ENCODE measurements at regions not wholly inside any gene's neighbourhood (a gene's known extent, or its start where the extent isn't known, plus 50 kb on each side); places are given as distances from the start of the nearest gene placed in this dataset.

DNA sequence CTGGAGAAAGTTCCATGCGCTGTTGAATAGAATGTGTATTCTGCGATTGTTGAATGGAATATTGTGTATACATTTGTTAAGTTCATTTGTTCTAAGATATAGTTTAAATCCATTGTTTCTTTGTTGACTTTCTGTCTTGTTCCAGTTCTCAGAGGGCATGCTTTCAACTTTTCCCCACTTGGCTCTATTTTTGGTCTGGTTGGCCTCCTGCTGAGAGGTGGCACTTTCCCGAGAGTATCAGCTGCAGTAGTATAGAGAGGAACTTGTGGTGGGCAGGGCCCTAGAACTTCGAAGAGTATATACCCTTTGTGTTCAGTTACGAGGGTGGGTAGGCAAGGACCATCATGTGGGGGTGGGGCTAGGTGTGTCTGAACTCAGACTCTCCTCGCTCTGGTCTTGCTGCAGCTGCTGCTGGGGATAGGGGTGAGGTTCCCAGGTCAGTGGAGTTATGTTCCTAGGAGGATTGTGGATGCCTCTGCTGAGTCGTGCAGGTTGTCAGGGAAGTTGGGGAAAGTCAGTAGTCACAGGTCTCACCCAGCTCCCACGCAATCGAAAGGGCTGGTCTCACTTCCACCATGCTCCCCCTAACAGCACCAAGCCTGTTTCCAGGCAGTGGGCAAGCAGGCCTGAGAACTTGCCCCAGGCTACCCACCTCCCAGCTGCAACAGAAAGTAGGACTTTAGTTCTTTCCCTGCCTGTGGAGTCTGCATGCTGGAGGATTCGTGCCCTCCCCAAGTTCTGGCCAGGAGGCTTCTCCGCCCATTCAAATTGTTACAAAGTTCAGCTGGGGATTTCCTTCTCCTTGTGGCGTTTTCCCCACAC is 118.9 kb upstream of the SSTR4 start:
- DNase-seq (ENCODE audit: low spot score): no peak

DNA sequence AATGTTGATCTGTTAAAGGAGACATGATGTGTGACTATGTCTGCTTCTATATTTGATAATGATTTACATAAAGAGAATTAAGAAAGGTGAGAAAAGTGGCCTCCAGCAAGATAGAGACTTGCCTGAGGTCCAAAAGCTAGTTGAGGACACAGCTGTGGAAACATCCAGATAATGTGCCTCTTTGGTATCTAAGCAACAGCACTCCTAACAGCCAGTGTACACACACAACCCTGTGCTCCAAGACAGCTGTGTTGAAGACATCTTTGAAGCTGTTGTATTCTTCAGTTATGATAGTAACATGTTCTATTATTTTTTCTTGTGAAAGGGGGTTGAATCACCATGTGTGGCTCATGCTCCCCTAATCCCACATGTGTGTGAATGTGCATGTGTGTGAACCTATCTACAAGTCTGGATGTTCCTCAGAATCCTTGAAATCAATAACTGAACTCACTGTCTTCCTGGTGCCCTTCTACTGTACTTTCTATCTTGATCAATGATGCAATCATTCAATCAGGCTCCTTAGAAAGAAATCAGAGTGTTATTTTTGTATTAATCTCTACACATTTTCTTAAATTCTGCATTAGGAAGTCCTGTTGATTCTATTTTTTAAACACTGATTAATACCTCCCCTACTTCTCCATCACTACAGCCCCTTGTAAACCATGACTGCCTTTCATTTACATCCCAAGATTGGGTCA is 116.7 kb upstream of the SSTR4 start:
- no peak for DNase-seq (ENCODE audit: low spot score)

DNA sequence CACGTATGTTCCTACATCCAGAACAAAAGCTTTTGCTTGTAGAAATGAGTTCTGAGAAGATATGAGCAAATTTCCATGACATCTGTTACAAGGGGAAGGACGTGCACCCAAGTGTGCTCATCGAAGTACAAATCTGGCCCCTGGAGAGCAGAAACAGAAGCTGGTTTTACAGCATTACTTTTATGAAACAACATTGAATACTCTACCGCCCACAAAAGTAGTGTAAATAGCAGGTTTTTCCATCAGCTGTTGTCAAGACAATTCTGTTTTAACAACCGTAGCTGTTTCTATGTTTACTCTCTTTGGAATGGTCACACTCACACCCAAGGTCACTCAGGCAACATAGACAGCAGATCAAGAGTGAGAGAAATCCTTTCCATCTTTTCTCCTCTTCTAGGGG is 114.2 kb upstream of the SSTR4 start:
- no peak for DNase-seq (ENCODE audit: low spot score)

DNA sequence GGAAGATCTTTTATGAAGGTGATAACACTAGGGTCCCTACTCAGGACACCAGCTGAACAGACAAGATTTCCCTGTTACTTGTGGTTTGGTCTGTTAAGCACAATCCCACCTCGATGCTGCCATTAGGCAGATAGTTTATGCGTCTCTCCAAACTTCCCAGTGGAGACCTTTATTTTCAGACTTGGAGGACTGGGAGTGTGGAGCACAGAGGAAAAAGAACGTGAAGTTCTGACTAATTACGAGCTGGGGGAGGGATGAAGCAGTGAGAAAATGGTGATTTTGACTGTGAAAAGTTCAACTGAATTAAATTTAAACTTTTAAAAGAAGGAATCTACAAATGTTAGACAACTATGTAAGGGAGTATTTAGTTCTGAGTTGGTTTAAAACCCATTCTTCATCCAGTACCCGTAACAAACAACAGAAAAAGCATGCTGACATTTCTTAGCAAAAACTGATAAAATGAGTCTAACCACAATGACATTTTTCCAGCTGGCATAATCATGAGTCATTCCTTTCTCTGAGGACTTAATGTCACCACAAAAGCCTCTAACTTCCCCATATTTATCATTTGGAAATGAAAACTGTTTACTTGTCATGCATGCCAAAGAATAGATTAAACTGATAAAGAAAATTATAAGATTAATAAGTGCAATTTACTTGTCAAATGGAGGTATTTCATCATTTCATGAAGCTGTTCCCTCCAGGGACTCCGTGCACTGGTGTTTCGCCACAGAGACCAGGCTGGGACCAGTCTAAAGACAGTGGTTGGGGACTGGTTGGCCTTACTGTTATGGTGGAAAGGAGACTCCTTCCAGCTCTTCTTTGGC is 113.3 kb upstream of the SSTR4 start:
- DNase-seq (ENCODE audit: low spot score): no peak

DNA sequence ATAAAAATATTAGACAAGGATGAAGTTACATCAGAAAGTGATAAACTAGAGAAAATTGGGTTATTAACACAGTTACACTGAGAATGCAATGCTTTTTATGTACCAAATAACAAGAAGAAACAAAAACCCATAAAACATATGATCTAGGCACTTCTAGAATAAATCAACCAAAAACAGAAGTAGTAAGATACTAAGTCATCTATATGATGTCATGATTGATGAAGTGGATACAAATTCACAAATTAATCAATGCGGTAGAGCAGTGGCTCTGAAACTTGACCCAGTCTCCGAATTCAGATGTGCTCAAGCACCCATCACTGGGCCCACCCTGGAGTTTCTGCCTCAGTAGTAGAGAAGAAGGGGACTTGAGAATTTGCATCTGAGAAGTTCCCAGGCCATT is 112.1 kb upstream of the SSTR4 start:
- no peak for DNase-seq (ENCODE audit: low spot score)

DNA sequence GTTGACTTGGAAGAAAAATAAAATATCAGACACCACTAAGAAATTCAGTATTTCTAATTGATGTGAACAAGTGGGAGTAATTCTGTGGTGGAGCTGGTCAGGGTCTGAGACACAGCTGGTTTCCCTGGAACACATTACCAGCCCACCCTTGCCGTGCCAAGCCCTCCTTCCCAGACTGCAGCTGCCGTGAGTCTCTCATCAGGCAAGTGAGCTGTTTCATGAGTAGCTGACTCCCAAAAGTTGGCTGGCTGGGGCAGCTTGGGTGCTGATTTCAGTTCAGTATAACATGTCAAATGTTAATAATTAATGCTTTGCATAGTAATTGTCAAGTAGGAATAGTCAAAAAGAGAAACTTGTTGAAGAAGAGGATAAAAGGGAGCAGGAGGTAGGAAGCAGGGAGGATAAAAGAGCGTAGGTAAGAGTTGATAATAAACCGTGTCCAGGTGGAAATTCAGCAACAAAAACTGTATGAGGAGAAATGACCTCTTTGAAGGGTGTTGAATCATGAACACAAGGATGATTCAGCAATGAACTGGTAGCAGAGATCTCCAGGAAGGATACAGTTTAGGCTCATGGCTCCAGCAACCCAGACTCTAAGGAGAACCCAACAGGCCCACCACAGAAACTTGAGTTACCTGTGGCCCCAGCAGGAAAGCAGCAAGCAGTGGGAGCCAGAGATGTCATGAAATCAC is 110.9 kb upstream of the SSTR4 start:
- no peak for DNase-seq (ENCODE audit: low spot score)

DNA sequence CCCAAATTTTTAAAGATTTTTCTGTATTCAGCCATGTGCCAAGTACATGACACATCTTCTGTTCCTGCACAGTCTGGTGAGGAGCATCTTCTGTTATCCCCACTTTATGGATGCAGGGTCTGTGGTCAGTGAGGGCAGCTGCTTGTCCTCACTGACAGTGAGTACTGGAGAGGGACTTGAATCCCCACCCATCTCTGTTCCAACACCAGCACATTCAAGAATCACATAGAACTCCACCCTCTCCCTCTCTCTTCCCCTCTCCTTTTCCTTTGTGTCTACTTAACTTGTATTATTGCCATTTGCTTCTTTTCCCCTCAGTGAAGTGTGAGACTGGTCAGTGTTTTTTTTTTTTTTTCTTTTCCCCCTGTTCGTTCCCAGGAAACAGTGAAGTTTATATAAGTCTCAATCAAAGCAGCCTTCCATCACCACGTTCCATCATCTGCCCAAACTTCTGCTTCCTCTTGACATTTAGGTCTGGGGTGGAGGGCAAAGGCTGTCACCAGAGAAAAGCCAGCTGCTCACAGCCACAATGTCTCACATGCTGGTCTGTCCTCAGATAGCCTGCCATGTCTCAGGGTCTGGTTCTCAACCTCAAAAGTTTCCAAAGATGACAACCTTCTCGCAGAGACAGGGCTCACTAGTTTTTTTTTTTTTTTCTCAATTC is 110.0 kb upstream of the SSTR4 start:
- DNase-seq (ENCODE audit: low spot score): no peak

DNA sequence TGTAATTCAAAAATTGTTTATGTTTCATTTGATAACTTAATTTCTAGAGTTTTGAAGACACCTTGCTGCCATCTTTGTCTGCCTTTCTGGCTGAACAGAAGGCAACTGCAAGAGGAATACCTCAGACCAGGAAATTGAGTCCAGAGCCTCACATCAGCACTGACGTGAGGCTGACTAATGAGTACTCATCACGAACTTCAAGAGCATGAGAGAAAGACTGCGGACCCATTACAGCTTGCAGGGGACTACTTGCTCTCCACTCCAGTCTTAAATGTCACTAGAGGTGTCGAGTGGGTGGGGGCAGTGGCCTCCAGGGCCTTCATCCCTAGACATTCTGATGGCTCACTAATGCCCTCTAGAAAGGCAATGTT is 109.5 kb upstream of the SSTR4 start:
- DNase-seq (ENCODE audit: low spot score): no peak

DNA sequence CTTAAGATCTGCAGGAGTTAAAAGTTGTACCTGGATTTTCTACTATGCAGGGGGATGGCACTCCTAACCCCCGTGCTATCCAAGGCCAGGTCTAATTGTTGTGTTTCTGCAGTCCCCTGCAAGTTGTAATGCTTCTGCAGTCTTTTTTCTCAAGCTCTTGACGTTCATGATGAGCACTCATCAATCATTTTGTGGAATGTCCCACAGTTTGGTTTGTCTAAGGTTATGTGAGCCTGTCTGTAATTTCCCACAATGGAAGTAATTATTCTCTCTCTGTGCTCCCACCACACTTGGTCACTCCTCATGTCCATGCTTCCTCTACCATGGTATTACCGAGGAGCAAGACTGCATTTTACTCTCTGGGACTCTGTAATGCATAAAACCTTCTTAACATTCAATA is 107.6 kb upstream of the SSTR4 start:
- no peak for DNase-seq (ENCODE audit: low spot score)

DNA sequence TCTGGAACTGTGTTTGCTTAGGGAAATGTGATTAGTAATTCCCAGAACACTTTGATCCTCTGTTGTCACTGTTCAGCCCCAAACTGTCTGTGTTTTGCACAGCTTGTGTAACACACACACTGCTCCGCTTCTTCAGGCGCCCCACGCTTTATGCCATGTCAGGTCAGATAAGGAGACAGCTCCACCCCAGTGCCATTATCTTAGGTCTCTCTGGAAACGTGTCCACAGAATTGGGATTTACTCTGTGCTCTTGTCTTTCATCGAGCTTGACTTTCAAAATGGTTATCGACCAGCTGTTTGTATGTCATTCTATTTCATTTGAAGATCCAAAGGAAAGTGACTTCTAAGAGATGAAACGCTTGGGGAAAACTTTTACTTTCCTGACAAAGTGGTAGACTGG is 106.4 kb upstream of the SSTR4 start:
- DNase-seq (ENCODE audit: low spot score): no peak

DNA sequence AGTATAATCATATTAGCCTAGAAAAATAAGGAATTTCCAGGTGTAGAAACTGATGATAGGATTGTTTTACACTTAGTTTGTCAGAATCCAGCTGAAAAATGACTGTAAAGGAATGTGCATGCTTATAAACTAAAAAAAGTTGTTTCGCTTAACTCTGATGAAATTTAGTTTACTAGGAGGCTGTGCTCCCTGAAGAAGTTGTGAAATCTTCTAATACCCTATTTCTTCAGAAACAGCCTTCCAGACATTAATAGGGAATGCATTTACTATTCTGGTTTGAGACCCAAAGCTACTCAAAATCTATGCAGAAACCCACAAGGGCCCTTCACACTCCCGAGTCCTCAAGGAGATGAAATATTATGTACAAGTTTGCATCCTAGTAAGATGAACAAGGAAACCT is 105.5 kb upstream of the SSTR4 start:
- no peak for DNase-seq (ENCODE audit: low spot score)

DNA sequence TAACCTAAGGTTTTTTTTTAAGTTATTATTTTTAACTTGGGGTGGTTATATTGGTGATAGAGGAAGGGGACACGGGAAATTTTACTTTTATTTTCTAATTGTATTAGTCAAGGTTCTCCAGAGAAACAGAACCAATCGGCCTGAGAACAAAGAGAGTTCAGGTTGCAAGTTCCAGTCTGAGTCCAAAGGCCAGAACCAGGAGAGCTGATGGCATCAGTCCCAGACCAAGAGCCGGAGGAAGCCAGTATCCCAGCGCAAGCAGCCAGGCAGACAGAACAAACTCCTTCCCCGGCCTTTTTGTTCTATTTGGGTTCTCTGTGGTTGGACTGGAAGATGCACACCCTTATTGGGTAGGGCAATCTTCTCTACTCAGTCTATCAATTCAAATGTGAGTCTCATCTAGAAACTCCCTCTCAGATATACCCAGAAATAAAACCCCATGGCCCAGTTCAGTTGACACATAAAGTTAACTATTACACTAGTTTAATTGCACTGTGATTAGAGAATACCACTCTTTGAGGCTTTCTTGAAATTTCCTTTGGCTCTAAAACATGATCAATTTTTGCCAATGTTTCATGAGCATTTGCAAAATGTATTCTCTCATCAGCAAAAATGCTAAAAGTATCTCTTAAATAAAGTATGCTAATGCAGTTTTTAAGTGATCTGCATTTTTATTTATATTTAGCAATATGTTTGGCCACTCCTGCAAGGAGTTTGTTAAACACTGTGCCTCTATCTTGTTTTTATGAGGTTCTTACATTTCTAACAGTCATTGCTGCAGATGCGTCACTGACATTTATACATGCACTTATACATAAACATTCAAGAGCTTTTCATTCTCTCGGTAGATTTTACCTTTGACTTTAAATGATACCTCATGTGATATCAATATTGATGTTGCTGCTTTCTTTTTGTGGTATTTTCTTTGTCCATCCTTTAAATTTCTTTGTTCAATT is 103.2 kb upstream of the SSTR4 start:
- no peak for DNase-seq (ENCODE audit: low spot score)

DNA sequence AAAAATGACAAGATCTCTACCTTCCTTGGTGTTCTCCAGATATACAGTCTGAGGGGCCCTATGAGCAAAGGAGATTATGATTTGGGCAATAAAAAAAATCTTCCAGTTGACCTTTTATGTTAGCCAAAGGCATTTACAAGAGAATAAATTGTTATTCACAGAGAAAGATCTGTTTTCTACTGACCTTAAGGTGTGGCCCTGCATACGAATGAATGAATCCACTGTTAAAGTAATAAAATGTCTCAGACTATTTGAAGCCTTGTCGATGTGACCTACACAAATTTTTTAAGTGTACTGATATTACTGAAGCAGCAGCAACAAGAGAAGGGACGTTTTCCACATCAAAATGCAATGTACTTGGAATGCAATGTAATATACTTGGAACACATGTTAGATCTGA is 95.9 kb upstream of the SSTR4 start:
- DNase-seq (ENCODE audit: low spot score): no peak

DNA sequence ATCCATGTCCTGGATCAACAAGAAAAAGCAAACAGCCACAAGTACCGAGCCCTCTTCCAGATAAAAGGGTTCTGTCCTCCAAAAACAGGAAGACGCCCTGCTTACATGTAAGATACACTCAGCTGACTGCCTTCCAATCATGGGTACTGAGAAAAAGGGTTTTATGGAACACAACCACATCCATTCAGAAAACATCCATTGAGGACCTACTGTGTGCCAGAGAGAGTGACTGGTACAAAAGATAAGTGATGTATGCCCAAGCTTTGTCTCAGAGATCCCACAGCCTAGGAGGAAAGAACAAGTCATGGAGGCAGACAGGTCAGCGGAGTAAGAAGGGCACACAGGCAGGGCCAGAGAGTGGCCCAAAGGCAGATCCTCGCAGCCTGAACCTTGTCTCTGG is 94.8 kb upstream of the SSTR4 start:
- no peak for DNase-seq (ENCODE audit: low spot score)

DNA sequence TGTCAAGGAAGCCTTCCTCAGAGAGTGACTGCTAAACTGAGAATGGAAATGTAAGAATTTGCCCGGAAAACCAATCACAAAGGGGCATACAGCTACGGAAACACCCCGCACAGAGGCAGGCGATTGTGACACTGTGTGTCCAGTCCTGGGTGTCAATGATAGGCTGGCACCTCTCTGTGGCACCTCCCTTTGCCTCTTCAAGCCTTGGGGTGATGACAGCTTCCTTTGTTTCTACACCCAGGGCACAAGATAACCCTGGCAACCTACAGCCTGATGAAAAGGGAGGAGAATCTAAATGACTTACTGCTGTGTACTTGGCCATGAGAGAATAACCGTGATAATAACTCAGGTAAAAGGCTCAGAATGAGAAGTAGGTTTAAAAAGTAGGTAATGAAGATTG is 93.6 kb upstream of the SSTR4 start:
- DNase-seq (ENCODE audit: low spot score): no peak

DNA sequence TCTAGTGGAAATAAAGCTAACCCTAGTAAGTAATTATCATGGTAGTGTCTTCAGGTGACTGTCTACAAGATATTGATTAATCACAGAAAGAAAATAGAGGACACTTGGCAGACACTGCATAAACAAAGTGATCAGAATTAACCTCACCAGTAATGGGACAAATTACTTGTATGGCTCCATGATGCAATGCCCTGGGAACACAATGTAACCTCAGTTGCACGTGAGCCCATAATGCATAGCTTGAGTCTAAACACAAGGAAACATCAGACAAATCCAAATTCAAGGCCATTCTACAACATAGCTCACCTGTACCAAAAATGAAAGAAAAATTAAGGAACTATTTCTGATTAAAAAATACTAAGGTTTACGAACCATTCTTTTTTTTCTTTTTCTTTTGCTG is 92.4 kb upstream of the SSTR4 start:
- DNase-seq (ENCODE audit: low spot score): no peak

DNA sequence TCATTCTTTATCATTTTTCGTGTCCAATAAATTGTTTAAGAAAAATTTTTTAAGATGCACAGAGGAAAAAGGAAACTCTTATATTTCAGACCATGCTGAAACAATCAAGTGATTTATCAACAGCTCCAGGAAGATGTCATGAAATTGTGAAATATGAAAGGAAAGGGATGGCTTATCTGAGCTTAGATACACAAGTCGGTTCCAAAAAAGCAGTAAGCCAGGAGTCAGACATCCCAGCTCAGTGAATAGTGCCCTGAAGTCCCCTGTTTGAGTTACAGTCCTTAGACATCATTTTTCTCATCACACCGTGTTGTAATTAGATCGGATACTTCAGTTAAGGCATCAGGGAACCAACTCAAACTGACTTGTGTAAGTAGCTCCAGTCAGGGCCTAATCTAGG is 91.0 kb upstream of the SSTR4 start:
- no peak for DNase-seq (ENCODE audit: low spot score)

DNA sequence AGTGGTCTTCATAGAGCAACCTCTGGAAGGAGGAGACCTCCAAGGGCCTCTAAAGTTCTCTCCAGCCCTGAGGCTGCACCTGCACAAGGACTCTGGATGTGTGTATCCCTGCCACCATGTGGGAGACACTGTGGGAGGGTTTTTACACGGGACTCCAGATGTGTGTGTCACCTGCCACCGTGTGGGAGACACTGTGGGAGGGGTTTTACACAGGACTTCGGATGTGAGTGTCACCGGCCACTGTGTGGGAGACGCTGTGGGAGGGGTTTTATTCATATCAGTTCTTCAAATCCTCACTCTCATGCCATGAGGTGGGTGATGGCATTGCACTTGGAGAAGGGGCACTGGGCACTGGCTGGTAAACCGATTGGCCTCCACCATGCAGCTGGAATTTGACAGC is 90.2 kb upstream of the SSTR4 start:
- no peak for DNase-seq (ENCODE audit: low spot score)

DNA sequence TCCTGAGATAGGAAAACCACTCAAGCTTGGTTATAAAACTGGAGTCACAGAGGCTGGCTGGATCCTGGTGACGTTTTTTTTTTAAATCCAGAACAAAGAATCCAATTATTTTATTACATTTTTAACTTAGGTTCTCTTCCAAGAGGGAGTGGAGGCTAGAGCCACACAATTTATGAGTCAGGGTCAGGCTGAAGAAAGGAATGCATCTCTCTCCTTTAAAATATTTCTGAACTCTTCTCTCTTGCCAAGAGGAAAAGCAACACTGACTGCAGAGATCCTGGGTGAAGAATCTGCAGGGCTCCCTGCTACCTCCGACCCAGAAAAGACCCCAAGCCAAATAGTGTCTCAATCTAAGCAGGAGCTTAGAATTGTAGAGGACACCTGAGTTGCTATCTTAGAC is 88.5 kb upstream of the SSTR4 start:
- DNase-seq (ENCODE audit: low spot score): no peak

DNA sequence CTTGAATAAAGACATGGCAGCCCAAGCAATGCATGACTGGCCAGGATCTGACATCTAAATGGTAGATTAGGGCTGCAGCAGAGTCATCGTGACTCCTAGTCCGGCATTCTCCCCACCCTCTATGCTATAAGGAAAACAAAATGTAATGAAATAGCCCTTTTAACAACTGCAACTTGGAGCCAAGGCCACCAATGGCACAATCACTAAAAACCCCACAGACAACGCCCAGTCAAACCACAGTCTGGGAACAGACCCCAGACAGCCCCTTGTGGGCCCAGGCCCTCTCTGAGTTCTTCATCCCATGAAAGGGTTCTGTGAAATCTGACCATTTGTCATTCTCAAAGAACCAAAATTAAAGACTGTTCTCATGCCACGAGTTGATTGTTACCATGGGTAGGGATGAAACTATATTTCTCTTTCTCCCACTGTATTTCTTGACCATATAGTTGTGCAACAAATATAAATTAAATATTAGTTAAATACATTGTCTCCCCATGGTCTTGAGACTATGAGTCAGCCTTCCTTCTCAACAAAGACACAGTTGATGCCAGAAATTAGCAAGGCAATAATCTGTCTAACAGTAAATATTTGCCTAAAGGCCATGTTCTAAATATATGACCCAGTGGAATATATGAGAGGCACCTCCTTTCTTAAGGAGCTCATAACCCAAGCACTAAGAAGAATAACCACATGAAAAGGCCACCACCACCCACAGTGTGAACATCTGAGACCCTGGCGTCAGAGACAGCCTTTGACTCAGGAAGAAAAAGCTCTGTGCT is 85.6 kb upstream of the SSTR4 start:
- no peak for DNase-seq (ENCODE audit: low spot score)

Data from ureter (tissue), 1 donor.